ENCODE measurements at regions not wholly inside any gene's neighbourhood (a gene's known extent, or its start where the extent isn't known, plus 50 kb on each side); places are given as distances from the start of the nearest gene placed in this dataset.
A peak's percentile ranks its signal among the peaks of the same experiment; 100 is the strongest.
"Not testable (repeated sequence)": the region's sequence is repeated elsewhere in the genome, so short reads cannot be mapped to it uniquely, and the experiment has no call there.

DNA sequence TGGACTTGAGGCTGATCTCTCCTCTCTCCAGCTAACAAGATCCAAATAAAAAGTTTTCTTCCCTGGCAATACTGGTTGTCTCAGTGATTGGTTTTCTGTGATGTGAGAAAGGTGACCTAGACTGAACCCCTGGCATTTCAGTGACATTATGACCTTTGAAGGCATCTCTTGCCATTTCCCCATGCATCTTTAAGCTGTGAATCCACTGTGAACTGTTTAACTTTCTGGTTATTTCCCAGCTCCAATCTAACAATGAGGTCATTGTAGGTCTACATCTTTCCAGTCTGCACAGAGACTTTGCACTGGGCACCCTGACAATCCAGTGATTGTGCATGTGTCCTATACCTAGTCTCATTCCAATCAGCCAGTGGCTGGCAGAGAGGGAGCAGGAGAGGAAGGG is 155.9 kb upstream of the NUDT4 start:
- no peak for ATAC-seq

GRCh38 chr12:93223440-93224426 is 154.0 kb upstream of the NUDT4 start:
- ATAC-seq, result no peak

DNA sequence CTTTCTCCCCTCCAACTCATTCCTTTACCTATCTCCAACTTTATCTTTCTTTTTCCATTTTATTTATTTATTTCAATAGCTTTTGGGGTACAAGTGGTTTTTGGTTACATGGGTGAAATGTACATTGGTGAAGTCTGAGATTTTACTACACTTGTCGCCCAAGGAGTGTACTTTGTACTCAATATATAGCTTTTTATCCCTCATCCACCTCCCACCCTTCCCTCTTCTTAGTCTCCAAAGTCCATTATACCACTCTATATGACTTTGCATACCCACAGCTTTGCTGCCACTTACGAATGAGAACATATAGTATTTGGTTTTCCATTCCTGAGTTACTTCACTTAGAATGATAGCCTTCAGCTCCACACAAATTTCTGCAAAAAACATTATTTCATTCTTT is 152.6 kb upstream of the NUDT4 start:
- no peak for ATAC-seq

DNA sequence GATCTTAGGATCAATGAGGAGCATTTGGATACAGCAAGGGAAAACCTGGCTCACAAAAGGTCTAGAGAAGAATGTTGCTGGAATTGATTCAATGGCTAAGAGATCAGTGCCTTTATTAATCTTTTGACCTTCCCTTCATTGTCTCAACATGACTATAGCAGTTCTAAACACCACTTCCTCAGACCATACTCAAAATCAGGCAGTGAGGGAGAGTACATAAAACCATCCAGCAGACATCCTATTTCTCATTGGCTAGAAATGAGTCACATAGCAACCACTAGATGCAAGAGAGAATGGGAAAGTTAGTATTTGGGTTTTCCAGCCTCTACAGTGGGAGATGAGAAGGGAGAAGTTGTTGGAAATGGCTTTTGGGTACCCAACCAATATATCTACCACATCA is 151.4 kb upstream of the NUDT4 start:
- no peak for ATAC-seq

GRCh38 chr12:93229494-93230325 is 148.0 kb upstream of the NUDT4 start:
- ATAC-seq, result no peak

DNA sequence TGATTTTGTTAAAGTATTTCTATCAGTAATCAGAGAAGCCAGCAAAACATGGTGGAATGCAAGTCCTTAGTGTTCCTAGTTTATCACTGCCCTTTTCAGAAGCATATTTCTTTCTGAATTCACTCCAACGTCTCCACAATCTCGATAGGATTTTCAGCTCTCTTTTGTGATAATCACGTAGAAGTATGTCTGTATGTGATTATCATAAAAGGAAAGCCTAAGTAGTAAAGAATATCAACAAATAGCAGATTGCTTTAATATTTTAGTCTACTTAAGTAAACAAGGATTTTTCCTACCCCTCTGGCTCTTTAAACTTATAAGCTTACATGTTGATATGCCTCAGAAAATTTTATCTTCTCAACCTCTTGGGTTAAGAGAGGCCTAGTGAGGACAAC is 147.4 kb upstream of the NUDT4 start:
- no peak for ATAC-seq

GRCh38 chr12:93231938-93232337 is 145.8 kb upstream of the NUDT4 start:
- no peak for ATAC-seq

GRCh38 chr12:93234641-93235040 is 143.1 kb upstream of the NUDT4 start:
- no peak for ATAC-seq

- no peak for ATAC-seq
Observed at GRCh38 chr12:93235881-93236280, 141.8 kb upstream of the NUDT4 start.

DNA sequence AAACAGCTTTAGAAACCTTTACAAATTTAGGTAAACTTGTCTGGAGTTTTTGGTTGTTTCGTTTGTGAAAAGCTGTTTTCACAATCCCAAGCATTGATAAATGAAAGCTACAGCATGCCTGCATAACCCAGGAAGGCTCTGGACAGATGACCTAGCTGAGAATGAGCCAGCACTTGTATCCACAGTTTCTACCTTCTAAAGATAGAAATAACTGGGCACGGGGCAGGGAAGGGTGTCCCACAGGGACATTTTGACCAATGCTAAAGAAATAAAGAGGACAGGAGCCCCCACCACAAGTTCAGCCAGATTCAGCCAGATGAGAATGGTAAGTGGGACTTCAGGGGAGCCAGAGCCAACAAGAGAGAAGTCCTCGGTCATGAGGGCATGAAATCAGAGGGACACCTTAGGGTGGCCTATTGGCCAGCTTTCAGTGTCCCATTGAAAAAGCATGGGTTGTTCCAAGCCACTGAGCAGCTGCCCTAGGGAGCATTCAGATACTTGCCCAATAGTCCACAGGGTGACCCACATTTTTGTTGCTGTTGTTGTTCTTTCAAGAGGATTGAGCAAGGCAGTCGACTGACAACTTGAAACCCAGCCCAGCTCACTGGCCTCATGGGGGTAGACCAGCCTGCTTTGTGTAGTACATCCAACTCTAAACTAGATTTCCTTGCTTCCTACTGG is 140.3 kb upstream of the NUDT4 start:
- ATAC-seq, result no peak

- not testable (repeated sequence) for ATAC-seq
Observed at GRCh38 chr12:93238512-93239262, 139.0 kb upstream of the NUDT4 start.

DNA sequence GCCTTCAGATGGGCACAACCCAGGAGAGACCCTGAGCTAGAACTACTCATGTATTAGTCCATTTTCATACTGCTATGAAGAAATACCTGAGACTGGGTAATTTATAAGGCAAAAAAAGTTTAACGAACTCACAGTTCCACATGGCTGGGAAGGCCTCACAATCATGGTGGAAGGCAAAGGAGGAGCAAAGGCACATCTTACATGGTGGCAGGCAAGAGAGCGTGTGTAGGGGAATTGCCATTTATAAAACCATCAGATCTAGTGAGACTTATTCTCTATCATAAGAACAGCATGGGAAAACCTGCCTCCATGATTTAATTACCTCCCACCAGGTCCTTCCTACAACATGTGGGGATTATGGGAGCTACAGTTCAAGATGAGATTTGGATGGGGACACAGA is 137.9 kb upstream of the NUDT4 start:
- ATAC-seq, result not testable (repeated sequence)

DNA sequence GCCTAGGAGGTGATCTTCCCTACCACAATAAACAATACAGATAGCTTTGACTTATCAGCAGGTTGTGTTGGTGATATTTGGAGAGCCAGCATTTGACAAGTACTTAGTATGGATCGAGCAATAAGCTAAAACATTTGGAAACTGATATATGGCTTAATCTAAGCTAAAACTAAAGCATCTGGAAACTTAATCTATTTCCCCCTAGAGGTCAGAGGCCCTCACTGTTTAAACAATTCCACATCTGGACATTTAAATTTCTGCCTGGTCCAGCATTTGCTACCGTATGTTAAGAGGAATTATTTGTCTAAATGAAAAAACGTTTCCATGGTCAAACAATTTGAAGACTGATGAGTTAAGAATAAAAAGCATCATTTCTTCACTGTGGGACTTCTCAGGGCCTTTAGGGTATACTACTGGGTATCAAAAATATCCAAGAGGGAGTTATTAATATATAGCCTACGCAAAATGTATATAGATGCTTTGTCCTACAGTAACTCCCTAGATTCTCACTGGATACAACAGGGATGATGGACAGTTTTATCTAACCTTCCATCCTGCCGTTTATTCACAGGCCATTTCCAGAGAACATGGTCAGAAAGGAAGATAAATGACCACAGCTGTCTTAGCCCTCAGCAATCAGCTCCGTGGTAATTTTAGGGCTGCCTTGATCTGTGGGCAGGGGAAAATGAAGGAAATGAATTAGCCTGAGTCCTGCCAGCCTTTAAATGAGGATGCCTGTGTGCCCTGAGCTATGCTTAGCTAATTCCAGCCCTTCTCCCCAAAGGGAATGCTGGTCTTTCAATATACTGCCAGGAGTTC is 135.4 kb upstream of the NUDT4 start:
- ATAC-seq, result no peak

- ATAC-seq, result no peak
Observed at GRCh38 chr12:93243382-93243688, 134.4 kb upstream of the NUDT4 start.

- peak; percentile 7 to 25 for ATAC-seq
Observed at GRCh38 chr12:93243689-93244513, 133.8 kb upstream of the NUDT4 start.

DNA sequence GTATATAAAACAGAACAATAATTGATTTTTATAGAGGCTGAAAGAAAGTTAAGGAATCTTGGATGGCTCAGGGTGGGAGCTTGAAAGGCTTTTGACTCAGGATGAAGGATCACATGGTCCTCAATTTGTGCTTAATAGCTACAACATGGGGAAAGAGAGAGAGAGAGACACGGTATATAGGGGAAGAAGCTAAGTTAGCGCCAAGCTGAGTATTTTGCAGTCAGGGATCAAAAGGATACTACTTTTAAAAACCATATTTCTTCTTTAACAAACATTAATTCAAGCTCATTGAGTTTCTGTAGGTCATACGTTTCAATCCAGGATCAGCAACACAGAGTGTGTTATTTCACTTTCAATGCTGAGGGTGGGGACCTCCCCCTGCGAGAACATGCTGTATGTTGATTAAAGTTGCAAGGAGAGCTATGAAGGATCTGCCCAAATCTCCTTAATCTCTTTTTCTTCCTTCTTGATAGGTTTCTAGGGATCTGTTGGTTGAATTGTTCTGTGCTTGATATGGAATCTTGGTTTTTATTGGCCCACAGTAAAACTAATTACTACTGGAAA is 133.1 kb upstream of the NUDT4 start:
- peak; percentile 42 to 68 for ATAC-seq

GRCh38 chr12:93245543-93245942 is 132.2 kb upstream of the NUDT4 start:
- ATAC-seq, result peak; percentile 28 to 42

- no peak for ATAC-seq
Observed at GRCh38 chr12:93247313-93247991, 130.3 kb upstream of the NUDT4 start.

DNA sequence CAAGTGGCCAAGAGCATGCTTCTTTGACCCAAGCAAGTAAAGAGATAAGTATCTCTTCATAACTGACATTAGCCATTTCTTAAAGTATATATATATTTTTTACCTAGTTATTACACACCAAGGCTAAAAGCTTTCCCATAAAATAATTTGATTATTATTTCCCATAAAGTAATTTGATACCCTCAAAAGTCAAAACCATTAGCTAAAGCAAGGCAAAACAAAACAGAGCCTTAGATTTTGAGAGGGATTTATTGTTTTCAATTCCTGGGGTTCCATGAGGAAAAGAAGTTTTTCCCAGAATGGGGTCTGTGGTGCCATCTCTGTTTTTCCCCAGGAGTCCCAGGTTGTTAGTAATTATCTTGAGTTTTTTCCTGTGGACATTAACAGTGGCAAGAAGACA is 125.5 kb upstream of the NUDT4 start:
- ATAC-seq, result no peak

DNA sequence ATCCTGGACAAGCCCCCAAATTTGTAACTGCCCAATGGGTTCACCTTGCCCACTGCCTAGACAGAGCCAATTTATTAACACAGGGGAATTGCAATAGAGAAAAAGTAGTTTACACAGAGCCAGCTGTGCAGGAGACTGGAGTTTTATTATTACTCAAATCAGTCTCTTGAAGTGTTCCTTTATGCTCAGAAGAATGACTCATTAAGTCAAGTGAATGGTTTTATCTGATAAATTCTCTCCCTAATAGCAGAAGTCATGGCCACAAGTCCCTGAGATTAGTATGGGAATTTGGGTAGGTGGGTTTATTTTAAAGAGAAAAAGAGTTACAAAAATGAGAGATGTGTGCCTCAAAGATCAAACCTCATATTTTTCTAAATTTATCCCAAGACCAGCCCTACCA is 122.8 kb upstream of the NUDT4 start:
- no peak for ATAC-seq

Measured in activated CD4-positive, CD25-positive, alpha-beta regulatory T cell treated with anti-CD3 and anti-CD28 coated beads, Interleukin-2, amount 50 U/mL, for 24 hours (primary cell).